ENCODE measurements at regions not wholly inside any gene's neighbourhood (a gene's known extent, or its start where the extent isn't known, plus 50 kb on each side); places are given as distances from the start of the nearest gene placed in this dataset.

- Histone ChIP-seq H3K79me2 (ENCODE audit: control insufficient read depth, low read length) (no peaks in the 10 kb centered on the region), H3K4me1 (ENCODE audit: control insufficient read depth, low read length) (no peaks in the 10 kb centered on the region), H3K4me3 (ENCODE audit: low read length) (no peak overlapping the region), H3K9me2 (replicated peaks; ENCODE audit: control insufficient read depth, low read length) (no peaks in the 10 kb centered on the region), H3K9me3 (ENCODE audit: control insufficient read depth, insufficient read depth, low read length) (no peaks in the 10 kb centered on the region), H3K27me3 (ENCODE audit: control insufficient read depth, low read length) (no peaks in the 10 kb centered on the region), H3F3A (ENCODE audit: control insufficient read depth, insufficient read depth) (no peaks in the 10 kb centered on the region), H3K36me3 (ENCODE audit: control insufficient read depth, low read length) (no peaks in the 10 kb centered on the region), H3K4me2 (ENCODE audit: low read length) (no peak overlapping the region), H3K27ac (ENCODE audit: low read depth, low read length) (no peak overlapping the region), H4K20me1 (ENCODE audit: control insufficient read depth, insufficient read depth, low read depth, low read length) (no peaks in the 10 kb centered on the region)
- no peak for TF ChIP-seq EZH2phosphoT487 (IDR thresholded peaks at IDR 0.05; ENCODE audit: borderline replicate concordance, low read length)
- TF ChIP-seq, protein P1, sequence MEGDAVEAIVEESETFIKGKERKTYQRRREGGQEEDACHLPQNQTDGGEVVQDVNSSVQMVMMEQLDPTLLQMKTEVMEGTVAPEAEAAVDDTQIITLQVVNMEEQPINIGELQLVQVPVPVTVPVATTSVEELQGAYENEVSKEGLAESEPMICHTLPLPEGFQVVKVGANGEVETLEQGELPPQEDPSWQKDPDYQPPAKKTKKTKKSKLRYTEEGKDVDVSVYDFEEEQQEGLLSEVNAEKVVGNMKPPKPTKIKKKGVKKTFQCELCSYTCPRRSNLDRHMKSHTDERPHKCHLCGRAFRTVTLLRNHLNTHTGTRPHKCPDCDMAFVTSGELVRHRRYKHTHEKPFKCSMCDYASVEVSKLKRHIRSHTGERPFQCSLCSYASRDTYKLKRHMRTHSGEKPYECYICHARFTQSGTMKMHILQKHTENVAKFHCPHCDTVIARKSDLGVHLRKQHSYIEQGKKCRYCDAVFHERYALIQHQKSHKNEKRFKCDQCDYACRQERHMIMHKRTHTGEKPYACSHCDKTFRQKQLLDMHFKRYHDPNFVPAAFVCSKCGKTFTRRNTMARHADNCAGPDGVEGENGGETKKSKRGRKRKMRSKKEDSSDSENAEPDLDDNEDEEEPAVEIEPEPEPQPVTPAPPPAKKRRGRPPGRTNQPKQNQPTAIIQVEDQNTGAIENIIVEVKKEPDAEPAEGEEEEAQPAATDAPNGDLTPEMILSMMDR (IDR thresholded peaks at IDR 0.05; ENCODE audit: low read depth, low read length, poor library complexity, severe bottlenecking): no peak
Observed at GRCh38 chr14:105839425-105840265, 313.3 kb downstream of the TMEM121 start.

DNA sequence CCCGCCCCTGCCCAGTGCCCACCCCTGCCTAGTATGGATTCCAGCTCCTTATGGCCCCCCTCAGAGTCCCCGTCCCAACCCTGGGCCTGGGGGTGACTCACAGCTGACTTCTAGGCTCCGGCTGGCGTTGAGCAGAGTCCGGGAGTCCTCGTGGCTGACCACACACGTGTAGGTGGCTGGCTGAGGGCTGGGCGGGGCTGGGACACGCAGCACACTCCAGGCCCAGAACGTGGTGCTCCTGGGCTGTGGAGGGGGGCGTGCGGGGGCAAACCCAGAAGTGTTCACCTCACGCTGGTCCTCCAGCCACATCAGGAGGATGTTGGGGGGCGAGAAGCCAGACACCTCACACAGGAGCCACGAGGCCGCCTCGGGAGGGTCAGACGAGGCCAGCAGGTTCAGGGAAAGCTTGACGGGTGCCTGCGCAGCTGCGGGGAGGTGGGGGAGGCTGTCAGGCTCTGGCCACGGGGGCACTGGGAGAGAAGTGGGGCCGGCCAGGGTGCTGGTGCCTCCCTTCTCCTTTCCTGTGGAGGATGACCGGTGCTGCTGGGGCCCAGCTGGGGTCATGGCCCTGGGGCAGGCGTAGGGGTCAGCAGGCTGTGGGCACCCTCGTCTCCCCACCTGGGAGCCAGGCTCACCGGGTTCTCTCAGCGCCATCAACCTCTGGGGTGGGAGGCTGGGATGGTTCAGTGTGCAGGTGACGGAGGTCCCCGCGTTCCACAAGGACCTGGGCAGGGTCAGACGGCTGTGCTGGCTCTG is 314.1 kb downstream of the TMEM121 start:
- H3K27me3 ChIP-seq (ENCODE audit: control insufficient read depth, low read length): no peaks in the 10 kb centered on the region
- H3K4me2 ChIP-seq (ENCODE audit: low read length): no peak overlapping the region

GRCh38 chr14:105841022-105842009 is 314.9 kb downstream of the TMEM121 start:
- Histone ChIP-seq H3K9me2 (replicated peaks; ENCODE audit: control insufficient read depth, low read length) (no peaks in the 10 kb centered on the region), H3K36me3 (ENCODE audit: control insufficient read depth, low read length) (no peaks in the 10 kb centered on the region), H3F3A (ENCODE audit: control insufficient read depth, insufficient read depth) (no peaks in the 10 kb centered on the region), H4K20me1 (ENCODE audit: control insufficient read depth, insufficient read depth, low read depth, low read length) (no peaks in the 10 kb centered on the region), H3K4me3 (ENCODE audit: low read length) (no peak overlapping the region), H3K4me1 (ENCODE audit: control insufficient read depth, low read length) (no peaks in the 10 kb centered on the region), H3K27ac (ENCODE audit: low read depth, low read length) (no peak overlapping the region), H3K27me3 (ENCODE audit: control insufficient read depth, low read length) (no peaks in the 10 kb centered on the region), H3K79me2 (ENCODE audit: control insufficient read depth, low read length) (no peaks in the 10 kb centered on the region), H3K9me3 (ENCODE audit: control insufficient read depth, insufficient read depth, low read length) (no peaks in the 10 kb centered on the region), H3K4me2 (ENCODE audit: low read length) (no peak overlapping the region)
- no peak for TF ChIP-seq EZH2phosphoT487 (IDR thresholded peaks at IDR 0.05; ENCODE audit: borderline replicate concordance, low read length)
- TF ChIP-seq, protein P1 (IDR thresholded peaks at IDR 0.05; ENCODE audit: low read depth, low read length, poor library complexity, severe bottlenecking): no peak

More for the DNA sequence above, 314.1 kb downstream of the TMEM121 start:
- H3K36me3 ChIP-seq (ENCODE audit: control insufficient read depth, low read length): no peaks in the 10 kb centered on the region
- H4K20me1 ChIP-seq (ENCODE audit: control insufficient read depth, insufficient read depth, low read depth, low read length): no peaks in the 10 kb centered on the region
- no peaks in the 10 kb centered on the region for H3F3A ChIP-seq (ENCODE audit: control insufficient read depth, insufficient read depth)
- H3K4me1 ChIP-seq (ENCODE audit: control insufficient read depth, low read length): no peaks in the 10 kb centered on the region
- no peak overlapping the region for H3K27ac ChIP-seq (ENCODE audit: low read depth, low read length)
- no peaks in the 10 kb centered on the region for H3K9me2 ChIP-seq (replicated peaks; ENCODE audit: control insufficient read depth, low read length)
- TF ChIP-seq, protein P1 (IDR thresholded peaks at IDR 0.05; ENCODE audit: low read depth, low read length, poor library complexity, severe bottlenecking): no peak
- TF ChIP-seq EZH2phosphoT487 (IDR thresholded peaks at IDR 0.05; ENCODE audit: borderline replicate concordance, low read length): no peak
- no peaks in the 10 kb centered on the region for H3K9me3 ChIP-seq (ENCODE audit: control insufficient read depth, insufficient read depth, low read length)
- no peaks in the 10 kb centered on the region for H3K79me2 ChIP-seq (ENCODE audit: control insufficient read depth, low read length)
- H3K4me3 ChIP-seq (ENCODE audit: low read length): no peak overlapping the region

Data from DOHH2 (cell line).